ENCODE measurements at regions not wholly inside any gene's neighbourhood (a gene's known extent, or its start where the extent isn't known, plus 50 kb on each side); places are given as distances from the start of the nearest gene placed in this dataset.
A peak's percentile ranks its signal among the peaks of the same experiment; 100 is the strongest.

DNA sequence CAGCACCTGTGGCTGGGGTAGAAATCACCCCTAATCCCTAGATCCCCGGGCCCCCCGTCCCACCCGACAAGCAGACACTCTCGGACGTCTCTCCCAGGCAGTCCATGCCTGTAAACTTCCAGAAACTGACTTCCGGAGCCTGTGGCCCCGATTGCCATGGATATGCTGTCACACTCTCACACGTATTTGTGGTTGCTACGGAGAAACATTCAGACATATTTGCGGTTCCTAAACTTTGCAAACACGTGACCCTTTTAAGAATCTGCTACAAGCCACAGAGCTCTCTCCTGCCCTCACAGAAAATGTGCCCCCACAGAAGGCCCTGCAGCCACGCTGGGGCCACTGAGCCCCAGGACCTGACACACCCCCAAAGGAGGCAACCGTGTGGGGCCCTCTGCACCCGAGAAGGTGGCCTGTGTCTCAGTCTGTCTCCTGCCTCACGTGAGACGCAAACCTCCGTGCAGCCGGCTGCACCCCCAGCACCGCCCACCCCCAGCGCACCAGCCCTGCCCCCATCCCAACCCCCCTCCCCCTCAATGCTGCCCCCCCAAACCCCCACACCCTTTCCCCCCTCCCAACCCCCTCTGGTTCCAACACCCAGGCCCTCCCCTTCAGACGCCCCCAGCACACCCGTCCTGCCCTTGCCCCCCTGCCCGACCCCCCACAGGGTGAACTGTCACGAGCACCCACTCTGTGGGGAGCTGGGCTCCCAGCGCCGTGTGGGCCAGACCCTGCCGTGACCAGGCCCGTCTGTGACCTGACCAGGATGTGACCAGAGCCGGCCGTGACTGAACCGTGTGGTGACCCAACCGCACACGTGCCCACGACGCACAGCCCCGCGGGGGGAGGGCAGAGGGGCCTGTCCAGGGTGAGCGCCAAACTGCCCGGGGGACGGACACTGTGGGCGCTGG lies 66.3 kb upstream of the METRNL start:
- TF ChIP-seq, protein P1, sequence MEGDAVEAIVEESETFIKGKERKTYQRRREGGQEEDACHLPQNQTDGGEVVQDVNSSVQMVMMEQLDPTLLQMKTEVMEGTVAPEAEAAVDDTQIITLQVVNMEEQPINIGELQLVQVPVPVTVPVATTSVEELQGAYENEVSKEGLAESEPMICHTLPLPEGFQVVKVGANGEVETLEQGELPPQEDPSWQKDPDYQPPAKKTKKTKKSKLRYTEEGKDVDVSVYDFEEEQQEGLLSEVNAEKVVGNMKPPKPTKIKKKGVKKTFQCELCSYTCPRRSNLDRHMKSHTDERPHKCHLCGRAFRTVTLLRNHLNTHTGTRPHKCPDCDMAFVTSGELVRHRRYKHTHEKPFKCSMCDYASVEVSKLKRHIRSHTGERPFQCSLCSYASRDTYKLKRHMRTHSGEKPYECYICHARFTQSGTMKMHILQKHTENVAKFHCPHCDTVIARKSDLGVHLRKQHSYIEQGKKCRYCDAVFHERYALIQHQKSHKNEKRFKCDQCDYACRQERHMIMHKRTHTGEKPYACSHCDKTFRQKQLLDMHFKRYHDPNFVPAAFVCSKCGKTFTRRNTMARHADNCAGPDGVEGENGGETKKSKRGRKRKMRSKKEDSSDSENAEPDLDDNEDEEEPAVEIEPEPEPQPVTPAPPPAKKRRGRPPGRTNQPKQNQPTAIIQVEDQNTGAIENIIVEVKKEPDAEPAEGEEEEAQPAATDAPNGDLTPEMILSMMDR (IDR thresholded peaks at IDR 0.05; ENCODE audit: low read depth, low read length) = no peak
- peak; percentile 28 for DNase-seq (ENCODE audit: extremely low read depth, low read depth)

DNA sequence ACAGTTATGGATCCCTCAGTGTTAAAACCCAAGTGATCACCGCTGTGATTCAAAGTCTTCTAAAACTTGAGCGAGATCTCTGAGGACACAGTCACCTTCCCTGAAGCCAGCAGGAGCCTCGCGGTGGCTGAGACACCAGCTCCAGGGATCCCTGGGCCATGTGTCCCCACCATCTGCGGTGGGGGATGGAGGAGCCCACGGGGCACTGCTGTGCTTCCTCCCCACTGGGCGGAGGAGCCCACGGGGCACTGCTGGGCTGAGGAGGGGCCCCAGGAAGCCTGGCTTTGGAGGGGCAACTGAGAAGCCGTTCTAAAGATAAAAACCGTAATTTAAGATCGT lies 65.7 kb upstream of the METRNL start:
- no peak for DNase-seq (ENCODE audit: extremely low read depth, low read depth)
- TF ChIP-seq, protein P1 (IDR thresholded peaks at IDR 0.05; ENCODE audit: low read depth, low read length) = no peak

DNA sequence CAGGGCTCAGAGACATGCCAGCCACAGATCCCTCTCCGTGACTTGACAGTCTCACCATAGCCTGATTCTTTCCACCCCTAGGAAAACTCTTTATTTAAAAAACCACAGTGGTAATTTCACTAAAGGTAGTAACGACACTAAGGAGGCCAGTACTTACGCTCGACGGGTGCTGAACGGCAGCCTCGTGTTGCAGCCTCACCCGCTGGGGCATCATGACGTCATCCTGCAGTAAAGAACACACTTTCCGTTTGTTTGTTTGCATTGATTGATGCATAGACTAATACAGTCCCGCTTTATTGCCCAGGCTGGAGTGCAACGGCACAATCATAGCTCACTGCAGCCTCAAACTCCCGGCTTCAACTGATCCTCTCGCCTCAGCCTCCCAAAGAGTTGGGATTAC lies 65.1 kb upstream of the METRNL start:
- TF ChIP-seq, protein P1 (IDR thresholded peaks at IDR 0.05; ENCODE audit: low read depth, low read length) = no peak
- no peak for DNase-seq (ENCODE audit: extremely low read depth, low read depth)

DNA sequence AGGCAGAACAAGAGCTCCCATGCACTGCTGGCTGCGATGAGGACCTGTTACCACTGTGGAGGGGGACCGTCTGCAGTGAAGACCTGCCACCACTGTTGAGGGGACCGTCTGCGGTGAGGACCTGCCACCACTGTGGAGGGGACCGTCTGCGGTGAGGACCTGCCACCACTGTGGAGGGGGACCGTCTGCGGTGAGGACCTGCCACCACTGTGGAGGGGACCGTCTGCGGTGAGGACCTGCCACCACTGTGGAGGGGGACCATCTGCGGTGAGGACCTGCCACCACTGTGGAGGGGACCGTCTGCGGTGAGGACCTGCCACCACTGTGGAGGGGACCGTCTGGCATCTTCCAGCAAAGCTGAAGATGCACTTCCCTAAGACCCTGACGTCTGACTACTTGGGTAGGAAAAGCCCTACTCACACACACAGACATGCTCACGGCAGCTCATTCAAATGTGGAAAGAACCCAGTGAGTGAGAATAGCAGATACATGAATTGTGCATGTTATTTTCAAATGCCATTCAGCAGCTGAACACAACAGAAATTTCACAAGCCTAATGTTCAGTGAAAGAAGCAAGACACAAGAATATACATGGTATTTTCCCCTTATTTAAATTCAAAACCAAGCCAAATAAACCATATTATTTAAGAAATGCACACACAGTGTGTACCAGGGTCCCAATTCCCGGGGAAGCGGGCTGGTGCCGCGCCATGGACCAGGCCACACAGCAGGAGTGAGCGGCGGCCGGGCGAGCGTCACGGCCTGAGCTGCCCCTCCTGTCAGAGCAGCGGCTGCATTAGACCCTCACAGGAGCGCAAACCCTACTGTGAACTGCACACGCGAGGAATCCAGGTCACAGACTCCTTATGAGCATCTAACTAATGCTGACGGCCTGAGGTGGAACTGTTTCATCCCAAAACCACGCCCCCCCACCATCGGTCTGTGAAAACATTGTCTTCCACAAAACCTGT lies 64.2 kb upstream of the METRNL start:
- TF ChIP-seq, protein P1 (IDR thresholded peaks at IDR 0.05; ENCODE audit: low read depth, low read length) = no peak
- no peak for DNase-seq (ENCODE audit: extremely low read depth, low read depth)

DNA sequence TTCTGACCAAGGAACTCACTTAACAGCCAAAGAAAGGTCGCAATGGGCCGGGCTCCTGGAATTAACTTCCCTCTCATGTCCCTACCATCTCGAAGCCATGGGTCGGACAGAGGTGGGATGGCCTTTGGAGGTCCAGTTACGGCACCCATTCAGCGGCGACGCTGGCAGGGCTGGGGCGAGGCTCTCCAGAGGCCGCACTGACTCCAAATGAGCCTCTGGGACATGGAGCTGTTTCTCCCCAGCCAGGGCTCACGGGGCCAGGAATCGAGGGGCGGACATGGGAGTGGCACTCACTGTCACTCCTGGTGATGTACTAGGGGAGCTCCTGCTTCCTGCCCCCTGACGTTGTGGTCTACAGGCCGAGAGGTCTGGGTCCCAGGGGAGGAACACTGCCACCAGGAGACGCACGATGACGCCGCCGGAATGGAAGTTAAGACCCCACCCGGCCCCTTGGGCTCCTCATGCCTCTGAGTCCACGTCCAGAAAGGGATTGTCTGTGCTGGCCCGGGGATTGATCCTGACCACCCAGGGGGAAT lies 60.7 kb upstream of the METRNL start:
- no peak for DNase-seq (ENCODE audit: extremely low read depth, low read depth)
- TF ChIP-seq, protein P1 (IDR thresholded peaks at IDR 0.05; ENCODE audit: low read depth, low read length) = no peak

DNA sequence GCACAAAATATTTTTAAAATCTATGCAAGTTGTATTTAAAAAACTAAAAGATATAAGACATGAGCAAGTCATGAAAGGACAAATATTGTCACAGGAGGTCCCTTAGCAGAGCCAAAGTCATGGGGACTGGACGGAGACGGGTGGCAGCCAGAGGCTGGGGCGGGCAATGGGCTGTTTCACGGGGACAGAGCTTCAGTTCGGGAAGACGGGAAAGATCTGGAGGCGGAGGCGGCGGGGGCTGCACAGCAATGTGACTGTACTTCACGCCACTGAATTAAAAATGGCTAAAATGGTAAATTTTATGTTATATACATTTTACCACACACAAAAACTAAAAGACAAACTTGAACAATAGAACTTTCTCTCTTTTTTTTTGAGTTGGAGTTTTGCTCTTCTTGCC lies 60.0 kb upstream of the METRNL start:
- TF ChIP-seq, protein P1 (IDR thresholded peaks at IDR 0.05; ENCODE audit: low read depth, low read length) = no peak
- no peak for DNase-seq (ENCODE audit: extremely low read depth, low read depth)

Measured in AG09319 (cell line).